Left lobe of liver (tissue), 2 donors: ENCODE measurements at regions not wholly inside any gene's neighbourhood (a gene's known extent, or its start where the extent isn't known, plus 50 kb on each side); places are given as distances from the start of the nearest gene placed in this dataset.
"Not testable (repeated sequence)": the region's sequence is repeated elsewhere in the genome, so short reads cannot be mapped to it uniquely, and the experiment has no call there.

ENCODE experiments used
- ATAC-seq: fragments of 200-7000 bp; cut with Tn5 transposase; one replicate; pipeline ENCODE4 v1.9.1; 2020; ENCODE audit warnings: mild to moderate bottlenecking, moderate library complexity
- DNase-seq: peaks from one replicate; pipeline ENCODE4 v3.0.0-alpha.2; 2020; ENCODE audit warnings: low spot score
- donor health status: DM: no; HTN: no; CAD: no; lungs with moderate emphysema.
- donor health status: DM: no; HTN: yes; CAD: no.

DNA sequence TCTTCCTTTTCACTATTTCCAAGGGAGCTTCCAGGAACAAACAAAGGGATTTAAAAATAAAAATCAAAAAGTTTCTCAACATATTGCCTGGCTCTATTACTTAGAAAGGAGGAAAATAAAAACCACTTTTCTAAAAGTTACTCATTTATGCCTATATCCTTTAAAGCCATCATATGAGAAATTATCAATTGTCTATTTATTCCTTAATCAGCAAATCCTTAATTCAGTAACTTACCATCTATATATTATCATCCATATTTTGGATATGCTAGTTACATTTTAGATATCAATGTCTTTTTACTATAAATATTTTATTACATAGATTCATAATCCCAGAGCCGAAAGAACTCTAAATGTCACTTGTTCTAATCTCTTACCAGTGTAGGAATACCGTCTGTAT lies 481.5 kb upstream of the ANO5 start:
- ATAC-seq (no peak), DNase-seq (no peak)

DNA sequence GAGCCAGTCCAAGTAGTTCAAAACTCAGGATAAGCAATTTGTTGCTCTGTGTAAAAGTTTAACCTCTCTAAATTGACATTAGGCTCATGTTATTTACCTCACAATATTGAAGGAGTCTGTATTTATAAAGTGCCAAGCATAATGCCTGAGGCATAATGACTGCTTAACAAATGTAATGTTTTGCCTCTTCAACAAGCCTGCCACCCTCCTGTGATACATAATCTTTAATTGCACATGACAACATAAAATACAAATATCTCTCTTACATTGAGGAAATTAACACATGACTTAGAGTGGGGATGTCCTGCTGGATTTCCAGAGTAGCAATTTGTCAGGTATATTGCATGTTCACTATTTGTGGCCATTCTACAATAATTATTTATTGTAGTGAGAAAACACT lies 469.2 kb upstream of the ANO5 start:
- DNase-seq (no peak), ATAC-seq (no peak)

DNA sequence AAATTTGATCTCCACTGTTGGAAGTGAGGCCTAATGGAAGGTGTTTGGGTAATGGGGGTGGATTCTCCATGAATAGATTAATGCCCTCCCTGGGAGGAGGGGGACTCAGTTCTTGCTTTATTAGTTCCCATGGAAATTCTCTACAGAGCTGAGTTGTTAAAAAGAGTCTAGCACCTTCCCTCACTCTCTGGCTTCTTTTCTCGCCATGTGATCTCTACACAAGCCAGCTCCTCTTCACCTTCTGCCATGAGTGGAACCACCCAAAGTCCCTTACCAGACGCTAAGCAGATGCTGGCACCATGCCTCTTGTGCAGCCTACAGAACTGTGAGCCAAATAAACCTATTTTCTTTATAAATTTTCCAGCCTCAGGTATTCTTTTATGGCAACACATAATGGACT lies 465.8 kb upstream of the ANO5 start:
- no peak for DNase-seq

DNA sequence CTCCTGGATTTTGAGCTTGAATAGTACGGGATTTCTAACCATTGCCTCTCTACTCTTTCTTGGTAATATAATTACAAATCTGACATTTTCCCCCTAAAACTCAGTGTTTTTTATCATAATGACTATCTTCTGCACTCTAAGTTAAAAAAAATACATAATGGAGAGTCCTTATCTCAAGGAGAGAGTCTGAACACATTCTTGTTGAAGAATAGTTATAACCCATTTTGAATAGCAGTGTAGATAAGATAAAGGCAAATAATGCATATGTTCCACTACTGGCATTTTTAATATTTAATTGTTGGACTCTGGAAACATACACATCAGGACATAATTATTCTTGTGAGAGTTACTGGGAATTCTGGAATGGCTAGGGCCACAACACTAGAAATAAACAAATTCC lies 456.5 kb upstream of the ANO5 start:
- no peak for ATAC-seq

More for the DNA sequence above, 465.8 kb upstream of the ANO5 start:
- no peak for ATAC-seq

DNA sequence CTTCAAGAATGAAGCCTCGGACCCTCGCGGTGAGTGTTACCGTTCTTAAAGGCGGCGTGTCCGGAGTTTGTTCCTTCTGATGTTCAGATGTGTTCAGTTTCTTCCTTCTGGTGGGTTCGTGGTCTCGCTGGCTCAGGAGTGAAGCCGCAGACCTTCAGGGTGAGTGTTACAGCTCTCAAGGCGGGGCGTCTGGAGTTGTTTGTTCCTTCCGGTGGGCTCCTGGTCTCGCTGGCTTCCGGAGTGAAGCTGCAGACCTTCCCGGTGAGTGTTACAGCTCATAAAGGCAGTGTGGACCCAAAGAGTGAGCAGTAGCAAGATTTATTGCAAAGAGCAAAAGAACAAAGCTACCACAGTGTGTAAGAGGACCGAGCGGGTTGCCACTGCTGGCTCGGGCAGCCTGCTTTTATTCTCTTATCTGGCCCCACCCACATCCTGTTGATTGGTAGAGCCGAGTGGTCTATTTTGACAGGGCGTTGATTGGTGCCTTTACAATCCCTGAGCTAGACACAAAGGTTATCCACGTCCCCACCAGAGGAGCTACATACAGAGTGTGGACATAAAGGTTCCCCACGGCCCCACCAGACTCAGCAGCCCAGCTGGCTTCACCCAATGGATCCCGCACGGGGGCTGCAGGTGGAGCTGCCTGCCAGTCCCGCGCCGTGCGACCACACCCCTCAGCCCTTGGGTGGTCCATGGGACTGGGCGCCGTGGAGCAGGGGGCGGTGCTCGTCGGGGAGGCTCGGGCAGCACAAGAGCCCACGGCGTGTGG lies 440.2 kb upstream of the ANO5 start:
- not testable (repeated sequence) for ATAC-seq, DNase-seq

More for the DNA sequence above, 456.5 kb upstream of the ANO5 start:
- no peak for DNase-seq

DNA sequence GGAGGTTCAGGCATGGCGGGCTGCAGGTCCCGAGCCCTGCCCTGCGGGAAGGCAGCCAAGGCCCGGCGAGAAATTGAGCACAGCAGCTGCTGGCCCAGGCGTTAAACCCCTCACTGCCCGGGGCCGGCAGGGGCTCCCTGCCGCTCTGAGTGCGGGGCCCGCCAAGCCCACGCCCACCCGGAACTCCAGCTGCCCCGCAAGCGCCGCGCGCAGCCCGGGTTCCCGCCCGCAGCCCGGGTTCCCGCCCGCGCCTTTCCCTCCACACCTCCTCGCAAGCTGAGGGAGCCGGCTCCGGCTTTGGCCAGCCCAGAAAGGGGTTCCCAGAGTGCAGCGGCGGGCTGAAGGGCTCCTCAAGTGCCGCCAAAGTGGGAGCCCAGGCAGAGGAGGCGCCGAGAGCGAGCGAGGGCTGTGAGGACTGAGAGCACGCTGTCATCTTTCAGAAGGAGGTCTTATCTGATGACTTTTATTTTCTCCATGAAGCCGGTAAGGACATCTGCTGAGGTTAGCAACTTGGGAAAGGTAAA lies 439.6 kb upstream of the ANO5 start:
- ATAC-seq, DNase-seq: not testable (repeated sequence)

DNA sequence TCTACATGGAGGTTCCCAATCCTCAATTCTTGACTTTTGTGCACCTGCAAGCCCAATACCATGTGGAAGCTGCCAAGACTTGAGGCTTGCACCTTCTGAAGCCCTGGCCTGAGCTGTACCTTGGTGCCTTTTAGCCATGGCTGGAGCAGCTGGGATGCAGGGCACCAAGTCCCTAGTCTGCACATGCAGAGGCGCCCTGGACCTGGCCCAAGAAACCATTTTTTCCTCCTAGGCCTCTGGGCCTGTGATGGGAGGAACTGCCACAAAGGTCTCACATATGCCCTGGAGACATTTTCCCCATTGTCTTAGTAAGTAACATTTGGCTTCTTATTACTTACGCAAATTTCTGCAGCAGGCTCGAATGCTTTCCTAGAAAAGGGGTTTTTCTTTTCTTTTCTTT lies 431.9 kb upstream of the ANO5 start:
- ATAC-seq (no peak), DNase-seq (no peak)

DNA sequence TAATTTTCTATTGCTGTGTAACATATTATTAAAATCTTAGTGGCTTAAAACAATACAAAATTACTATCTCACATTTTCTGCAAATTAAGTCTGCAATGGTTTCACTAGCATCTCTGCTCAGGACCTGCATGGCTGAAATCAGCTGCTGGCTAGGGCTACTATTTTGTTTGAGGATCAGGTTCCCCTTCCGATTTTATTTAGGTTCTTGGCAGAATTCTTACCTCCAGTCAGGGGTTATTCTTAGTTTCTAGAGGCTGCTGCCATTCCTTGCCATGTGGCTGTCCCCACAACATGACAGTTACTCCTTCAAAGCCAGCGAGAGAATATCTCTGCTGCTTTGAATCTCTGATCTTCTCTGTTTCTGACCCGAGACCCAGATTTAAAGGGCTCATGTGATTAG lies 424.5 kb upstream of the ANO5 start:
- no peak for ATAC-seq
- no peak for DNase-seq

DNA sequence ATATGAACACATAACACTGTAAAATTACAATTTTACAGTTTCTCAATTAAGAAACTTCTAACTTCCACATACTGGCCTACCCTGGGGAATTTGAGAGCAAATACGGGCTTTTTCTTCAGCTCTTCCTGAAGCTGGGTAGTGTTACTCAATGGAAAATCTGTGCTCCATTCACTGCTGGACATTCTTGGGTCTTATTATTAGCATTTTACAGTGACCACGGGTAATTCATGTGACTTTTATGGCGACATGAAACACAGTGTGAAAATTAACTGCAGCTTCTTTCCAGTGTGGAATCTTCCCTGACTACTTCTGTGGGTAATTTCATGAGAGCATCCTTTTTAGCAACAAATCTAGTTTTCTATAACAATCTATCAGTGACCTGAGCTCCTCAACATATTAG lies 423.7 kb upstream of the ANO5 start:
- ATAC-seq = no peak
- DNase-seq = no peak

DNA sequence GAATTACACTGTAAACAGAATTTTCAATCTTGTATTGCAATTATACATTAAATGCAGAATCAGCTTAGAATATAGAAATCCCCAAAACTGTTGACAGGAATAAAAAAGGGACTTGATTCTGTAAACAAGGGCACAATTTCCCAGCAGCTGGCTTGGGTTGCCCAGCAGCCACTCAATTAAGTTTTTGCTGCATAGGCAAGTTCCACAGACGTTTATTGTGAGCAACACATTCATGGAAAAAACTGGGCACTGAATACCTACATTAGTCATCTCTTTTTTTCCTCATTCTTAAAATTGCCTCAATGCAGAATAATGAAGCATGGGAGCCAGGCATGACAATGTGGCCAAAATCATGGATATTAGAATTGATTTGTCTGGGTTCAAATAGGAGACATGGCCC lies 421.8 kb upstream of the ANO5 start:
- ATAC-seq = no peak
- no peak for DNase-seq

DNA sequence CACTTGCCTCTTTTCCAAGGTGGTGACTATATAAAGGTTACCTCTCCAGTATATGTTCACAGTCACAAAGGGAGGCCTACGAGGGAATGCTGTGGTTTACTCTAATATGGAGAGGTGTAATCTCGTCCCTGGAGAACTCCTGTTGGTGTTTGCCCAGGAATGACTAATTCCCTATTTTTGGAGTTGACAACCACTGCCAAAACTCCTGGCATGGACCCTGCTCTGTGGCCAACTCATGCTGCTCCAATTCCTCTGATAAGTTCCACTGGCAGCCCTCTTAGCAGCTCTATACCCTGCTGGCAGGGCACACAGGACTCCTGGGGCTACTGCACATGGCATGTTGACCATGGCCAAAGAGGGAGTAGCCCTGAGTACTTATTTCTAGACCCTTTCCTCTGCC lies 418.7 kb upstream of the ANO5 start:
- DNase-seq = no peak

DNA sequence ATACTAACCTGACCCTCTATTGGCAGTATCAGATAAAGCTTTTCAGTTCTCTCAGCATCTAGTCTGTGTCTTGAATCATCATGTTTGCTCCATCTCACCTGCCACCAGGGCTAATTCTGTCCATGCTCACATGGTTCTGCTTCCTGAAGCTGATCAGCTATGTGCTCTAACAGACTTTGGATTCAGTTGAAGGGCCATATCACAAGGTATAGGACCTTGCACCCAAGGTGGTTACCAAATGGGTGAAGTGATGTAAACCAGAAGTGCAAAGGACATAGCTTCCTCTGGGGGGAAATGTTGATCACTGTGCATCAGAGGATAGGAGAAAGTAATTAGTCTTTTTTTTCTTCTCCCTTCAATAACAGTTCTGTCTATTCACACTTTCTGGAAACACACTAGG lies 417.0 kb upstream of the ANO5 start:
- DNase-seq = no peak

More for the DNA sequence above, 418.7 kb upstream of the ANO5 start:
- no peak for ATAC-seq

DNA sequence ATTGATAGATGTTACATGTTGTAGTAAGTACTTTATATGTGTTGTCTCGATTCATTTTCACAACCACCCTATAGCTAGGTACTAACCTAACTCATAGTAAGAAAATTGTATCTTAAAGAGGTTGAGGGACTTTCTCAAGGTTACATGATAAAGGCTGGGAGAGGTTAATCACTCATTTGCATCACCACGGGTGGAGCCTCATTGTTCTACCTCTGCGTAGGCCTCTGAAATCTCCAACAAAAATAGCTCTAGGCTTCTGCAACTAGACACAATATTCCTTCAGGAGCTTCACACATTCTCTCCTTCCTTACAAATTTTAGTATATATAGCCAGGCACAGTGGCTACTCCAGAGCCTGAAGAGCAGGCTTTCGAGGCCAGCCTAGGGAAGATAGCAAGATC lies 408.9 kb upstream of the ANO5 start:
- DNase-seq (no peak), ATAC-seq (no peak)

More for the DNA sequence above, 417.0 kb upstream of the ANO5 start:
- ATAC-seq = no peak

DNA sequence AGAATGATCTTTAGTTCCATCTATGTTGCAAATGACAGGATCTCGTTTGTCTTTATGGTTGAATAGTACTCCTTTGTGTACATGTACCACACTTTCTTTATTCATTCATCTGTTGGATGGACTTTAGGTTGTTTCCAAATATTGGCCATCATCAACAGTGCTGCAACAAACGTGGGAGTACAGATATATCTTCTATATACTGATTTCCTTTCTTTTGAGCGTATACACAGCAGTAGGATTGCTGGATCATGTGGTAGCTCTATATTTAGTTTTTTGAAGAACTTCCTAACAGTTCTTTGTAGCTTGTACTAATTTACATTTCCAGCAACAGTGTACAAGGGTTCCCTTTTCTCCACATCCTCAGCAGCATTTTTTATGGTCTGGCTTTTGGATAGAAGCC lies 407.5 kb upstream of the ANO5 start:
- ATAC-seq (no peak), DNase-seq (no peak)

DNA sequence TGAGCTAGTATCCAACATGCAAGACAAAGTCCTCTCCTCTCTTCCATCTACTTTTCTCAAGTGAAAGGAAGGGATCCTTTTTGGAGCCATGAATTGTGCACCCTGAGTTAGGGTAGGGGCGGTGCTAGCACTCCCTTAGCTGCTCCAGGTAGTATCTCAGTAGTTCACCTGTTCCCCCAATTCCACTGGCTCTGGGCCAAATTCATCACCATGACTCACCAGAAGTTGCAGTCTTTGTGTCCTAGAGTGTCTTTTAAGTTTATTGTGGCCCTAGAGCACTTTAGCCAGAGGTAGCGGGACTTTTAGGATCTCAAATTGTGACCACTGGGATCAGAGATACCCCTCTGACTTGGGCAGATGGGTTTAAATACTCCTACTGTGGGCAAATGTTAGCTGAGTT lies 398.6 kb upstream of the ANO5 start:
- ATAC-seq = no peak
- no peak for DNase-seq

DNA sequence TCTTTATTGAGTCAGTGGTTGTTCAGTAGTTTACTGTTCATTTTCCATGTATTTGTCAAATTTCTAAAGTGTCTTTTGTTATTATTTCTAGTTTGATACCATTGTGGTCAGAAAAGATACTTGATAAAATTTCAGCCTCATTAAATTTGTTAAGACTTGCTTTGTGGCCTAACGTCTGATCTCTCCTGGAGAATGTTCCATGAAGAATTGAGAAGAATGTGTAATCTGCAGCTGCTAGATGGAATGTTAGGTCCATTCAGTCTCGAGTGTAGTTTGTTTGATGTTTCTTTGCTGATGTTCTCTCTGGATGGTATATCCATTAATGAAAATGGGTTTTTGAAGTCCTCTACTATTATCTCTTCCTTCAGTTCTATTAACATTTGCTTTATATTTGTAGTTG lies 394.7 kb upstream of the ANO5 start:
- DNase-seq (no peak), ATAC-seq (no peak)

DNA sequence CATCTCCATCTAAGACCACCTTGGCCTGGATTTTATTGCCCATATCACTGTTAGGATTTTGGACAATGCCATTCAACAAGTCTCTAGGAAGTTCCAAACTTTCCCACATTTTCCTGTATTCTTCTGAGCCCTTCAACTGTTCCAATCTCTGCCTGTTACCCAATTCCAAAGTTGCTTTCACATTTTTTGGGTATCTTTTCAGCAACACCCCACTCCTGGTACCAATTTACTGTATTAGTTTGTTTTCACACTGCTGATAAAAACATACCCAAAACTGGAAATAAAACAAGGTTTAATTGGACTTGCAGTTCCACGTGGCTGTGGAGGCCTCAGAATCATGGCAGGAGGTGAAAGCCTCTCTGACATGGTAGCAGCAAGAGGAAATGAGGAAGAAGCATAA lies 388.4 kb upstream of the ANO5 start:
- DNase-seq = not testable (repeated sequence)

DNA sequence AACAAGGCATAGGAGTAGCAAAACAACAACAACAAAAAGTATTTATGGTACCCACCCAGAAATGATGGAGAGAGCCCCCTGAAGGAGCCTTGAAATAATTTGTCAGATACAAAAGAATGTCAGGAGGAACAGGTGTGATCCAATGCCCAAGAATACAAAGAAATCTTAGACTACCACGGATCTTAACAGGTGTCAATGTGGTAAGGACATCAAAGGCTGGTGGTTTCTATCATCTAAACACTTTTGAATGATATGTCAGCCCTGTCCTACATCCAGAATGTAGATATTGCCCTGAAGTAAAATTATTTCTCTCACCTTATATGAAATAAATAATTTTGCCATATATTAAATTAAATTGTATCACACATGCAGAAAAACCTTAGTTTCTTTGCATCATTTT lies 386.4 kb upstream of the ANO5 start:
- DNase-seq = no peak
- no peak for ATAC-seq

More for the DNA sequence above, 388.4 kb upstream of the ANO5 start:
- not testable (repeated sequence) for ATAC-seq

DNA sequence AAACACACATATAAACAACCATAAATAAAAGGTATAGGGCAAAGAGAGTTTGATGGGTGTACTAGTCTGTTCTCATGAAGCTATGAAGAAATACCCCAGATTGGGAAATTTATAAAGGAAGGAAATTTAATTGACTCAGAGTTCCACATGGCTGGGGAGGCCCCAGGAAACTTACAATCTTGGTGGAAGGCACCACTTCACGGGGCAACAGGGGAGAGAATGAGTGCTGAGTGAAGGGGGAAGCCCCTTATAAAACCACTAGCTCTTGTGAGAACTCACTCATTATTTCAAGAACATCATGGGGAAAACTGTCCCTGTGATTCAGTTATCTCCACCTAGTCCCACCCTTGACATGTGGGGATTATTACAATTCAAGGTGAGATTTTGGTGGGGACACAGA lies 385.9 kb upstream of the ANO5 start:
- no peak for ATAC-seq
- DNase-seq = no peak

DNA sequence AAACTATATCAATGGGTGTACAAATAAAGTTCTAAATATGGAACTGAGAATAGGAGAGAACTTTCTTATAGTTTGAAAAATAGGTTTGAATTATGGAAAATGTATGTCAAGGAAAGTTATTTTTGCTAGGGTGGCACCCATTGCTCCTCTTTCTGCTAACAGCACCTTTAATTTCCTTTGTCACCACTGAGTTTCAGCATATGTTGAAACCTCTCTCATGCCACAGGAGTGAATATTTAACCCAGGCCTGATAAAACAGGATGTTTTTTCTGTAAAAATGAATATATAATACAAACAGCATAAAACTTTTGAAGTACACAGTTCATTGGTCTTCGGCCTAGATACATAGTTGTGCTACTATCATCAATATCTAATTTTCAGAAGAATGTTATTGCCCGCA lies 385.5 kb upstream of the ANO5 start:
- ATAC-seq (no peak), DNase-seq (no peak)

DNA sequence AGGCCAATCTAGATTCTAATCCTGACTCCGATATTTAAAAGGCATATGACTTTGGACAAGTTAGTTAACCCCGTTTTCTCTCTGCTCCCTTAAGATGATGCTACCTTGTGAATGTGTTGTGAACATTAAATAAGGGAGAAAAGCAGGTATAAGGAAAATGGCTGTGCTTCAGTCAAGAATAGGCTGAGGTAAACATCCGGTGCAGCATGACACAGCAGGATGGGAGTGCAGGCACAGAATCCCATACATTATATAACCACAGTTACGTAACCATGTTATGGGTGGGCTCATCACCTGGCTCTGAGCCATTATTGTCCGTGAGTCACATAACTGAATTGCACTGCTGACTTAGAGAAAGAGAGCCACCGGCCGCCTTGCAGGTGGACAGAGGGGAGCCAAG lies 382.2 kb upstream of the ANO5 start:
- ATAC-seq = no peak

DNA sequence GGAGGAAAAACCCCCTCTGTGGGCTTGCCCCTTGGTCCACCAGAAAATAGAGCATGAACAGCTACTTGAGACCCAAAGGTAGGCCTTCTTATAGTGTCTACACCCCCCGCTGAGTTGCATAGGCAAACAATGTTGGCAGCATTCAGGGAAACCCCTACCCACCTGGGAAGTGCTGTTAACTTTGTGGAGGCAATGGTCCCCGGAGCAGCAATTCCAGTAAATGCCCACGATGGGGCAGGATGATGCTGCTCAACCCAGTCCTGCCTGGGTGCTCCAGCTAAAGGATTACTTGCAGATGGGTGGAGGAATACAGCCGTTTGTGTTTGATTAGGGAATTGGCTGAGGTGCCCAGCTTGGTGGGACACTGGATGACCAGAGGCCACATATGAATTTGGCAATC lies 381.3 kb upstream of the ANO5 start:
- ATAC-seq (no peak), DNase-seq (no peak)

More for the DNA sequence above, 382.2 kb upstream of the ANO5 start:
- no peak for DNase-seq

DNA sequence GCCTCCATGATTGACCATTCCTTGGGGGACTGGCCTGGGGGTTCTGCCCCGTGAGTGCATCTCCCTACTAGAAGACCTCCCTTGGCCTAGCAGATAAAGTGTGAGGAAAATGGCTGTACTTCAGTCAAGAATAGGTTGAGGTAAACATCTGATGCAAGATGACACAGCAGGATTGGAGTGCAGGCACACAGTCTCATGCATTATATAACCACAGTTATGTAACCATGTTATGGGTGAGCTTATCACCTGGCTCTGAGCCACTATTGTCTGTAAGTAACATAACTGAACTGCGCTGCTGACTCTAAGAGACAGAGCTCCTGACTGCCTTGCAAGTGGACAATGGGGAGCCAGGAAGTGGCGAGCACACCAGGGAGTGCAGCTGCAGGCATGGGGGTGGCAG lies 378.7 kb upstream of the ANO5 start:
- DNase-seq (no peak), ATAC-seq (peak; percentile 52)
